ENCODE measurements at regions not wholly inside any gene's neighbourhood (a gene's known extent, or its start where the extent isn't known, plus 50 kb on each side); places are given as distances from the start of the nearest gene placed in this dataset.

- H3K4me3 ChIP-seq (ENCODE audit: low read depth, poor library complexity, severe bottlenecking): no peak overlapping the region
- no peak for DNase-seq (ENCODE audit: low spot score in 2 of 2)
- TF ChIP-seq POLR2A (IDR thresholded peaks at IDR 0.05): no peak
- TF ChIP-seq, protein P1, sequence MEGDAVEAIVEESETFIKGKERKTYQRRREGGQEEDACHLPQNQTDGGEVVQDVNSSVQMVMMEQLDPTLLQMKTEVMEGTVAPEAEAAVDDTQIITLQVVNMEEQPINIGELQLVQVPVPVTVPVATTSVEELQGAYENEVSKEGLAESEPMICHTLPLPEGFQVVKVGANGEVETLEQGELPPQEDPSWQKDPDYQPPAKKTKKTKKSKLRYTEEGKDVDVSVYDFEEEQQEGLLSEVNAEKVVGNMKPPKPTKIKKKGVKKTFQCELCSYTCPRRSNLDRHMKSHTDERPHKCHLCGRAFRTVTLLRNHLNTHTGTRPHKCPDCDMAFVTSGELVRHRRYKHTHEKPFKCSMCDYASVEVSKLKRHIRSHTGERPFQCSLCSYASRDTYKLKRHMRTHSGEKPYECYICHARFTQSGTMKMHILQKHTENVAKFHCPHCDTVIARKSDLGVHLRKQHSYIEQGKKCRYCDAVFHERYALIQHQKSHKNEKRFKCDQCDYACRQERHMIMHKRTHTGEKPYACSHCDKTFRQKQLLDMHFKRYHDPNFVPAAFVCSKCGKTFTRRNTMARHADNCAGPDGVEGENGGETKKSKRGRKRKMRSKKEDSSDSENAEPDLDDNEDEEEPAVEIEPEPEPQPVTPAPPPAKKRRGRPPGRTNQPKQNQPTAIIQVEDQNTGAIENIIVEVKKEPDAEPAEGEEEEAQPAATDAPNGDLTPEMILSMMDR (IDR thresholded peaks at IDR 0.05): no peak
- intact Hi-C loops (cut with DNase I; ENCODE audit: low total_unique reads): no loop called here
- WGBS, 2 donors: 76 to 77% methylated on average over 4 of the region's 4 CpGs
Observed at GRCh38 chr7:80288175-80289122, 153.8 kb downstream of the GNAI1 start.

GRCh38 chr7:80287400-80288174 is 153.0 kb downstream of the GNAI1 start:
- TF ChIP-seq POLR2A (IDR thresholded peaks at IDR 0.05): no peak
- TF ChIP-seq, protein P1 (IDR thresholded peaks at IDR 0.05): no peak
- intact Hi-C loops (cut with DNase I; ENCODE audit: low total_unique reads): no loop called here
- no peak overlapping the region for H3K4me3 ChIP-seq (ENCODE audit: low read depth, poor library complexity, severe bottlenecking)
- DNase-seq (ENCODE audit: low spot score in 2 of 2): no peak
- 77 to 87% methylated on average over 2 of the region's 2 CpGs for WGBS, 2 donors

DNA sequence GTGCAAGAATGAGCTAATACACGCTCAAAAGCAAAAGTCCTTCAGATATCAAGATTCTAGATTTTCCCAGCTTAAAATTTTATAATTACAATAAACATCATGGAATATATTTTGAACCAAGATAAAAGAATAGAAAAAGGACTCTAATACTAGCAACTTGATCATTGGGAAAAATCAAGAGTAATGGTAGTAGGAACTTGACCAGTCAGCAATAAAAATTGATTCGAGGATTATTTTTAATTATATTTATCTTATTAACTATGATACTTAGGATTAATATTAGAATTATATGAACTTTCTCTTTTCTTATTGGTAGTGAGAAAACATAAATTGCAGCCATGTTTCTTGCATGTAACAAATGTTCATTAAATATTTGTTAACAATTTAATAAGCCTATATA is 152.0 kb downstream of the GNAI1 start:
- DNase-seq (ENCODE audit: low spot score in 2 of 2): no peak
- H3K4me3 ChIP-seq (ENCODE audit: low read depth, poor library complexity, severe bottlenecking): no peak overlapping the region
- 97% methylated on average over 2 of the region's 2 CpGs for WGBS, 2 donors
- intact Hi-C loops (cut with DNase I; ENCODE audit: low total_unique reads): no loop called here
- TF ChIP-seq POLR2A (IDR thresholded peaks at IDR 0.05): no peak
- TF ChIP-seq, protein P1 (IDR thresholded peaks at IDR 0.05): no peak

GRCh38 chr7:80284855-80285254 is 150.2 kb downstream of the GNAI1 start:
- no peak for TF ChIP-seq POLR2A (IDR thresholded peaks at IDR 0.05)
- TF ChIP-seq, protein P1 (IDR thresholded peaks at IDR 0.05): no peak

GRCh38 chr7:80279760-80280159 is 145.1 kb downstream of the GNAI1 start:
- no peak for DNase-seq (ENCODE audit: low spot score in 2 of 2)
- 75 to 82% methylated on average over 5 of the region's 5 CpGs for WGBS, 2 donors
- intact Hi-C loops (cut with DNase I; ENCODE audit: low total_unique reads): no loop called here
- TF ChIP-seq POLR2A (IDR thresholded peaks at IDR 0.05): no peak
- TF ChIP-seq, protein P1 (IDR thresholded peaks at IDR 0.05): no peak
- no peak overlapping the region for H3K4me3 ChIP-seq (ENCODE audit: low read depth, poor library complexity, severe bottlenecking)

More at GRCh38 chr7:80284855-80285254, 150.2 kb downstream of the GNAI1 start:
- intact Hi-C loops (cut with DNase I; ENCODE audit: low total_unique reads): no loop called here
- no peak overlapping the region for H3K4me3 ChIP-seq (ENCODE audit: low read depth, poor library complexity, severe bottlenecking)
- no peak for DNase-seq (ENCODE audit: low spot score in 2 of 2)
